Stimulated activated CD8-positive, alpha-beta memory T cell treated with anti-CD3 and anti-CD28 coated beads, Interleukin-7, amount 100 ng/mL, for 48 hours (primary cell): ENCODE measurements at regions not wholly inside any gene's neighbourhood (a gene's known extent, or its start where the extent isn't known, plus 50 kb on each side); places are given as distances from the start of the nearest gene placed in this dataset.
"Not testable (repeated sequence)": the region's sequence is repeated elsewhere in the genome, so short reads cannot be mapped to it uniquely, and the experiment has no call there.

Experiments used
- DNase-seq, 2 donors: peaks; one replicate each; pipeline ENCODE4 v3.0.0-alpha.2; 2020; ENCODE audit warnings: low read depth in 1 of 2; ENCODE audit errors: extremely low read depth in 1 of 2

- DNase-seq = no peak
Measured at GRCh38 chr14:97129639-97130038, 332.5 kb downstream of the VRK1 start.

GRCh38 chr14:97135847-97136246 lies 338.7 kb downstream of the VRK1 start:
- DNase-seq = not testable (repeated sequence)

- no peak for DNase-seq
Measured at GRCh38 chr14:97137705-97138104, 340.5 kb downstream of the VRK1 start.

- no peak for DNase-seq
Measured at GRCh38 chr14:97138801-97139200, 341.6 kb downstream of the VRK1 start.

GRCh38 chr14:97143011-97143410 lies 345.8 kb downstream of the VRK1 start:
- DNase-seq = no peak

GRCh38 chr14:97143456-97143855 lies 346.3 kb downstream of the VRK1 start:
- DNase-seq = no peak

- DNase-seq = not testable (repeated sequence)
Measured at GRCh38 chr14:97148021-97148420, 350.8 kb downstream of the VRK1 start.

GRCh38 chr14:97149775-97150174 lies 352.6 kb downstream of the VRK1 start:
- DNase-seq = no peak

GRCh38 chr14:97153527-97153926 lies 356.3 kb downstream of the VRK1 start:
- DNase-seq = no peak

GRCh38 chr14:97155320-97155719 lies 358.1 kb downstream of the VRK1 start:
- no peak for DNase-seq

- DNase-seq = no peak
Measured at GRCh38 chr14:97155814-97156213, 358.6 kb downstream of the VRK1 start.

- no peak for DNase-seq
Measured at GRCh38 chr14:97156705-97157104, 359.5 kb downstream of the VRK1 start.

GRCh38 chr14:97158102-97158501 lies 360.9 kb downstream of the VRK1 start:
- DNase-seq = no peak

- DNase-seq = no peak
Measured at GRCh38 chr14:97159124-97159523, 361.9 kb downstream of the VRK1 start.

- DNase-seq = no peak
Measured at GRCh38 chr14:97162621-97163020, 365.4 kb downstream of the VRK1 start.

GRCh38 chr14:97164021-97164420 lies 366.8 kb downstream of the VRK1 start:
- DNase-seq = no peak

- DNase-seq = no peak
Measured at GRCh38 chr14:97166497-97166896, 369.3 kb downstream of the VRK1 start.

- DNase-seq = not testable (repeated sequence)
Measured at GRCh38 chr14:97167577-97167976, 370.4 kb downstream of the VRK1 start.

GRCh38 chr14:97172644-97173043 lies 375.5 kb downstream of the VRK1 start:
- no peak for DNase-seq

- no peak for DNase-seq
Measured at GRCh38 chr14:97177016-97177415, 379.8 kb downstream of the VRK1 start.

- no peak for DNase-seq
Measured at GRCh38 chr14:97177635-97178034, 380.5 kb downstream of the VRK1 start.

- DNase-seq = peak in 1 of 2 donors; percentile 22
Measured at GRCh38 chr14:97178781-97179180, 381.6 kb downstream of the VRK1 start.

GRCh38 chr14:97179573-97179972 lies 382.4 kb downstream of the VRK1 start:
- peak in 1 of 2 donors; percentile 29 for DNase-seq
